HepG2 (cell line): ENCODE measurements at regions not wholly inside any gene's neighbourhood (a gene's known extent, or its start where the extent isn't known, plus 50 kb on each side); places are given as distances from the start of the nearest gene placed in this dataset.

Experiments used
- CTCF ChIP-seq: sonication (generic); formaldehyde crosslinking; IDR thresholded peaks from 2 replicates; pipeline ENCODE4 v1.5.0; 2020; ENCODE audit warnings: mild to moderate bottlenecking, missing genetic modification reagents, moderate library complexity
- ELK4 ChIP-seq: sonication (generic); formaldehyde crosslinking; IDR thresholded peaks from 2 replicates; pipeline ENCODE4 v1.9.0; 2021; ENCODE audit warnings: missing genetic modification reagents, borderline replicate concordance
- HIC2 ChIP-seq: sonication (generic); formaldehyde crosslinking; IDR thresholded peaks from 2 replicates; pipeline ENCODE4 v1.9.0; 2022; ENCODE audit warnings: low read depth, missing genetic modification reagents
- HOXA3 ChIP-seq: sonication (generic); formaldehyde crosslinking; IDR thresholded peaks from 2 replicates; pipeline ENCODE4 v1.5.0; 2020; ENCODE audit warnings: missing genetic modification reagents
- HOXA5 ChIP-seq: sonication (generic); formaldehyde crosslinking; IDR thresholded peaks from 2 replicates; pipeline ENCODE4 v1.4.0; 2020; ENCODE audit warnings: missing genetic modification reagents
- RELA ChIP-seq: sonication (generic); formaldehyde crosslinking; IDR thresholded peaks from 2 replicates; pipeline ENCODE4 v1.4.0; 2020; ENCODE audit warnings: missing genetic modification reagents
- RFX5 ChIP-seq: IDR thresholded peaks from 2 replicates; pipeline ENCODE4 v1.6.1; 2011; ENCODE audit warnings: low read depth, low read length, improper control_type of control experiment
- SNAPC2 ChIP-seq: sonication (generic); formaldehyde crosslinking; IDR thresholded peaks from 2 replicates; pipeline ENCODE4 v1.8.1; 2022; ENCODE audit warnings: mild to moderate bottlenecking, missing genetic modification reagents
- SP1 ChIP-seq, 2 experiments: fragments of 450-650 bp in 1 of 2; sonication (generic) in 1 of 2; formaldehyde crosslinking in 1 of 2; IDR thresholded peaks; 2 replicates each; pipeline versions ENCODE4 v1.4.0 to v1.6.1; 2016 to 2020; ENCODE audit warnings: missing genetic modification reagents in 1 of 2
- ZBTB20 ChIP-seq: sonication (generic); formaldehyde crosslinking; IDR thresholded peaks from 2 replicates; pipeline ENCODE4 v1.8.1; 2023; ENCODE audit warnings: missing genetic modification reagents, low read depth, mild to moderate bottlenecking, borderline replicate concordance
- ZNF253 ChIP-seq: sonication (generic); formaldehyde crosslinking; IDR thresholded peaks from 2 replicates; pipeline ENCODE4 v1.8.0; 2022; ENCODE audit warnings: mild to moderate bottlenecking, missing genetic modification reagents, borderline replicate concordance
- ZNF660 ChIP-seq: sonication (generic); formaldehyde crosslinking; IDR thresholded peaks from 2 replicates; pipeline ENCODE4 v1.5.1; 2020; ENCODE audit warnings: mild to moderate bottlenecking, low read depth, missing genetic modification reagents, borderline replicate concordance
- ZNF674 ChIP-seq: sonication (generic); formaldehyde crosslinking; IDR thresholded peaks from 2 replicates; pipeline ENCODE4 v1.5.0; 2020; ENCODE audit warnings: low read depth, mild to moderate bottlenecking, missing genetic modification reagents
- TF ChIP-seq, protein P1 (sequence below): IDR thresholded peaks from 2 replicates; pipeline ENCODE4 v1.6.1; 2018; ENCODE audit warnings: missing genetic modification reagents
- TF ChIP-seq, protein P2 (sequence below): sonication (generic); formaldehyde crosslinking; IDR thresholded peaks from 2 replicates; pipeline ENCODE4 v1.4.0; 2020; ENCODE audit warnings: missing genetic modification reagents, mild to moderate bottlenecking, borderline replicate concordance
- TF ChIP-seq, protein P3 (sequence below): sonication (generic); formaldehyde crosslinking; IDR thresholded peaks from 2 replicates; pipeline ENCODE4 v1.5.1; 2020; ENCODE audit warnings: mild to moderate bottlenecking, missing genetic modification reagents, borderline replicate concordance

DNA sequence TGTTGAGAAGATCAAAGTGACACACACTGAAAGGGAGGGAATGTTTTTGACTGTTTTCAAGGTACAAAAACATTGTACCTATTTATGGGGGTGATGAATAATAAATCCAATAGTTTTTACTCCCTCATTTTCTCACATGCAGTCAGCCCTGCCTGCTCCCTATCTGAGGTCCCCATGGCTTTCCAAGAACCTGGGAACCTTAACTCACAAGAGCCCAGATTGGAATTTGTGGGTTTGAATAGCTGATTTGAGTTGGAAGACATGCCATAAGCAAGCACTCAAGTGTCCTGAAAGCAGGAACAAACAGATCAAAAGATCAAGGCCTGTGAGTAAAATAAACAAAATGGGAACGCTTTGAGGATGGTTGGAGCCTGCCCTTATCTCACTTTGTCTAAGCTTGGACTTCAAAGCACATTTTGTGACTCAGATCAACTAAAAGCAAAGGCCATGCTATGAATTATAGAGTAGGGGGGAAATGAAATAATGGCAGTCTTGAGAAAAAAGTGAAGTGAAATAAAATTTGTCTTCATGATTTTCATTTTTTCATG is 136.6 kb downstream of the LYPLAL1 start (continued):
- no peak for TF ChIP-seq ELK4
- no peak for TF ChIP-seq SP1 (IDR thresholded peaks at IDR 0.05)
- TF ChIP-seq SP1 (CRISPR knock-in tag; IDR thresholded peaks at IDR 0.05): no peak
- no peak for TF ChIP-seq SNAPC2 (CRISPR knock-in tag)
- TF ChIP-seq ZNF674 (CRISPR knock-in tag): no peak
- TF ChIP-seq HOXA5 (CRISPR knock-in tag): no peak
- TF ChIP-seq ZNF253: no peak
- TF ChIP-seq, protein P1, sequence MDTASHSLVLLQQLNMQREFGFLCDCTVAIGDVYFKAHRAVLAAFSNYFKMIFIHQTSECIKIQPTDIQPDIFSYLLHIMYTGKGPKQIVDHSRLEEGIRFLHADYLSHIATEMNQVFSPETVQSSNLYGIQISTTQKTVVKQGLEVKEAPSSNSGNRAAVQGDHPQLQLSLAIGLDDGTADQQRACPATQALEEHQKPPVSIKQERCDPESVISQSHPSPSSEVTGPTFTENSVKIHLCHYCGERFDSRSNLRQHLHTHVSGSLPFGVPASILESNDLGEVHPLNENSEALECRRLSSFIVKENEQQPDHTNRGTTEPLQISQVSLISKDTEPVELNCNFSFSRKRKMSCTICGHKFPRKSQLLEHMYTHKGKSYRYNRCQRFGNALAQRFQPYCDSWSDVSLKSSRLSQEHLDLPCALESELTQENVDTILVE (CRISPR knock-in tag): no peak
- peak; percentile 26; the same call in 1 of the 2 replicates for TF ChIP-seq ZBTB20 (CRISPR knock-in tag)
- no peak for TF ChIP-seq CTCF (CRISPR knock-in tag)
- no peak for TF ChIP-seq ZNF660
- no peak for TF ChIP-seq HIC2 (CRISPR knock-in tag)
- TF ChIP-seq RELA (CRISPR knock-in tag): no peak
- TF ChIP-seq HOXA3 (CRISPR knock-in tag): peak; percentile 50; the same call in 1 of the 2 replicates
- TF ChIP-seq, protein P2, sequence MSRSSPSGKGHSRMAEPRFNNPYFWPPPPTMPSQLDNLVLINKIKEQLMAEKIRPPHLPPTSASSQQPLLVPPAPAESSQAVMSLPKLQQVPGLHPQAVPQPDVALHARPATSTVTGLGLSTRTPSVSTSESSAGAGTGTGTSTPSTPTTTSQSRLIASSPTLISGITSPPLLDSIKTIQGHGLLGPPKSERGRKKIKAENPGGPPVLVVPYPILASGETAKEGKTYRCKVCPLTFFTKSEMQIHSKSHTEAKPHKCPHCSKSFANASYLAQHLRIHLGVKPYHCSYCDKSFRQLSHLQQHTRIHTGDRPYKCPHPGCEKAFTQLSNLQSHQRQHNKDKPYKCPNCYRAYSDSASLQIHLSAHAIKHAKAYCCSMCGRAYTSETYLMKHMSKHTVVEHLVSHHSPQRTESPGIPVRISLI (CRISPR knock-in tag): peak; percentile 42; the same call in 1 of the 2 replicates
- TF ChIP-seq RFX5: no peak
- TF ChIP-seq, protein P3, sequence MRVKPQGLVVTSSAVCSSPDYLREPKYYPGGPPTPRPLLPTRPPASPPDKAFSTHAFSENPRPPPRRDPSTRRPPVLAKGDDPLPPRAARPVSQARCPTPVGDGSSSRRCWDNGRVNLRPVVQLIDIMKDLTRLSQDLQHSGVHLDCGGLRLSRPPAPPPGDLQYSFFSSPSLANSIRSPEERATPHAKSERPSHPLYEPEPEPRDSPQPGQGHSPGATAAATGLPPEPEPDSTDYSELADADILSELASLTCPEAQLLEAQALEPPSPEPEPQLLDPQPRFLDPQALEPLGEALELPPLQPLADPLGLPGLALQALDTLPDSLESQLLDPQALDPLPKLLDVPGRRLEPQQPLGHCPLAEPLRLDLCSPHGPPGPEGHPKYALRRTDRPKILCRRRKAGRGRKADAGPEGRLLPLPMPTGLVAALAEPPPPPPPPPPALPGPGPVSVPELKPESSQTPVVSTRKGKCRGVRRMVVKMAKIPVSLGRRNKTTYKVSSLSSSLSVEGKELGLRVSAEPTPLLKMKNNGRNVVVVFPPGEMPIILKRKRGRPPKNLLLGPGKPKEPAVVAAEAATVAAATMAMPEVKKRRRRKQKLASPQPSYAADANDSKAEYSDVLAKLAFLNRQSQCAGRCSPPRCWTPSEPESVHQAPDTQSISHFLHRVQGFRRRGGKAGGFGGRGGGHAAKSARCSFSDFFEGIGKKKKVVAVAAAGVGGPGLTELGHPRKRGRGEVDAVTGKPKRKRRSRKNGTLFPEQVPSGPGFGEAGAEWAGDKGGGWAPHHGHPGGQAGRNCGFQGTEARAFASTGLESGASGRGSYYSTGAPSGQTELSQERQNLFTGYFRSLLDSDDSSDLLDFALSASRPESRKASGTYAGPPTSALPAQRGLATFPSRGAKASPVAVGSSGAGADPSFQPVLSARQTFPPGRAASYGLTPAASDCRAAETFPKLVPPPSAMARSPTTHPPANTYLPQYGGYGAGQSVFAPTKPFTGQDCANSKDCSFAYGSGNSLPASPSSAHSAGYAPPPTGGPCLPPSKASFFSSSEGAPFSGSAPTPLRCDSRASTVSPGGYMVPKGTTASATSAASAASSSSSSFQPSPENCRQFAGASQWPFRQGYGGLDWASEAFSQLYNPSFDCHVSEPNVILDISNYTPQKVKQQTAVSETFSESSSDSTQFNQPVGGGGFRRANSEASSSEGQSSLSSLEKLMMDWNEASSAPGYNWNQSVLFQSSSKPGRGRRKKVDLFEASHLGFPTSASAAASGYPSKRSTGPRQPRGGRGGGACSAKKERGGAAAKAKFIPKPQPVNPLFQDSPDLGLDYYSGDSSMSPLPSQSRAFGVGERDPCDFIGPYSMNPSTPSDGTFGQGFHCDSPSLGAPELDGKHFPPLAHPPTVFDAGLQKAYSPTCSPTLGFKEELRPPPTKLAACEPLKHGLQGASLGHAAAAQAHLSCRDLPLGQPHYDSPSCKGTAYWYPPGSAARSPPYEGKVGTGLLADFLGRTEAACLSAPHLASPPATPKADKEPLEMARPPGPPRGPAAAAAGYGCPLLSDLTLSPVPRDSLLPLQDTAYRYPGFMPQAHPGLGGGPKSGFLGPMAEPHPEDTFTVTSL: peak; percentile 100
